Stimulated activated CD4-positive, alpha-beta T cell treated with anti-CD3 and anti-CD28 coated beads, Interleukin-12 subunit alpha, Interleukin-12 subunit beta, amount 100 ng/mL, for 48 hours (primary cell): ENCODE measurements at regions not wholly inside any gene's neighbourhood (a gene's known extent, or its start where the extent isn't known, plus 50 kb on each side); places are given as distances from the start of the nearest gene placed in this dataset.

Experiments
- DNase-seq, 3 donors: peaks; one replicate each; pipeline ENCODE4 v3.0.0-alpha.2; 2020; ENCODE audit warnings: low read depth in 2 of 3, low spot score in 1 of 3

DNA sequence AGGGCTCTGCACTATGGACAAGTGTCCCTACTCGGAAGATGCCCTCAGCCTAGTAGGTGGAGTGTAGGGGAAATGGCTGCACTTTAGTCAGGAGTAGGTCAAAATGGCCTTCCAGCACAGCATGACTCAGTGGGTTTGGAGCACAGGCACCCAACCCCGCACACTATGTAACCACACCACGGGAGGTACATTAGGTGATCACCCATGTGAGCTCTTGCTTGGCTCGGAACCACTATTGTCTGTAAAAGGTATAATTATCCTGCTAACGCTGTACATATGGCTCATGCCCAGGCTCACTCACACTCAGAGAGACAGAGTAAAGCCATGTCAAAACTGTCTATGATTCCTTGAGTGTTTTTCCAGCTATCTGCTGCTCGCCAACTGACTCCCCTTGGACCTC, 156.9 kb upstream of the DACH1 start:
- DNase-seq = no peak

GRCh38 chr13:72005455-72005854, 138.5 kb upstream of the DACH1 start:
- DNase-seq = no peak

- DNase-seq = no peak
Observed at GRCh38 chr13:72004784-72005374, 137.9 kb upstream of the DACH1 start.

DNA sequence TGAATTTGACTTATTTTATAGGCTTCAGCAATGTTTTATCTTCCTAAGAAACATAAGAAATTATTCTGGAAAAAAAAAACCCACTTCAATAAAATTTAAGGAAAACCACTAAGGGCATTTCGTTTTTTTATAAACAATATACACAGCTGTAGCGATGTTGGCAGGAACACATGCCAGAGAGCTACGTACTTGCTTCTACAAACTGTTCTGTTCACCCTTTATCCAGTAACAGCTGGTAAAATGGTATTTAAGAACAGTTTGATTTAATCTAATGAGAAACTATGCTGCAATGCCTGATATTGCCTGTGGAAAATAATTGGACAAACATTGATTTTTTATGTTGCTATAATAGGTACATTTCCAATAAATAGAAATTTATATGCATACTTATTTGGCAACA, 137.2 kb upstream of the DACH1 start:
- DNase-seq = no peak

DNA sequence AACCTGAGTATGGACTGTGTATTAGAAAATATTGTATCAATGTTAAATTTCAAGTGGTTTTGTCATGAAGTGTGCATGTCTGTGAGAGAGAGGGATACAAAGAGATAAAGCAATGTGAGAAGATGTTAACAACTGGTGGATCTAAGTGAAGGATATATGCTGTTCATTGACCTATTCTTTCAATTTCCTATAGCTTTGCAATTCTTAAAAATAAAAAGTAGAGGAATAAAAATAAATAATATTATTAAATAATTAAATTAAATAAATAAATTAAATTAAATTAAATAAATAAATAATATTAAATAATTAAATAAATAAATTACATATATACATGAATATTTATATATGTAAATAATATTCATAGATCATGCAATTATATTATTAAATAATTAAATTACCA, 131.2 kb upstream of the DACH1 start:
- DNase-seq = no peak

- no peak for DNase-seq
Observed at GRCh38 chr13:71979616-71980015, 112.6 kb upstream of the DACH1 start.

GRCh38 chr13:71977028-71977427, 110.0 kb upstream of the DACH1 start:
- no peak for DNase-seq

DNA sequence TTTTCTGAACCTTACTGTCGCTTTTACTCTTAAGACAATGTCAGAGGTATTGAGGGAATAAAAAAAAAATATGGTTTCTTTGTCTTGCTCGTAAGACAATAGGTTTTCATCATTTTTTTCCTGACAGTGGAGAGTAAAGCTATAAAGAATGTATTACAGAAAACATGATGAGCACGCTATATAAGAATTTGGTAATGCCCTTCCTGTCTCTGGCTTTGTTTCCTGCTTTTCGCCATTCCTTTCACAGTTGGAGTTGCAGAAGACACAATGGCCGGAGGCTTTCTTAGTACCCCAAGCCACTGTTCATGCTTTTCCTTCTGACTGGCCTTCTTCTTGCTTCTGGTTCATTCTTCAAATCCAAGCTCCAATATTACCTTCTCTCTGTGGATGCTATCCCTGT, 101.0 kb upstream of the DACH1 start:
- DNase-seq = no peak

- DNase-seq = no peak
Observed at GRCh38 chr13:71964491-71965100, 97.6 kb upstream of the DACH1 start.

DNA sequence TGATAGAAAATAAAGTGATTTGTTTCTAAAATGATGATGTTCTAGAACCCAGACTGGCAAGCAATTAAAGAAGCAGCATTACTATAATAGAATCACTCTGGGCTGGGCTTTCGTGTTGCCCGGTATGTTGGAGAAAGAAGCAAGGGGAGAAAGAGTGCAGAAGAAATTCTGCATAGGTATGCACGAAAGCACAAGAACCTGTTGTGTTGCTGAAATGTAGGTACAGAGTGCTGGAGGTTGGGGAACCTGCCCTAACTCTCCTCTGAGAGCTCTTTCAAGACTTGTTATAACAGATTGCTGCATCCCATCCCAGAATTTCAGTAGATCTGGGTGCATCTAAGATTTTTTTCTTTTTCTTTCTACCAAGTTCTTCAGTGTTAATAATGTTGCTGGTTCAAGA, 95.7 kb upstream of the DACH1 start:
- DNase-seq = no peak

DNA sequence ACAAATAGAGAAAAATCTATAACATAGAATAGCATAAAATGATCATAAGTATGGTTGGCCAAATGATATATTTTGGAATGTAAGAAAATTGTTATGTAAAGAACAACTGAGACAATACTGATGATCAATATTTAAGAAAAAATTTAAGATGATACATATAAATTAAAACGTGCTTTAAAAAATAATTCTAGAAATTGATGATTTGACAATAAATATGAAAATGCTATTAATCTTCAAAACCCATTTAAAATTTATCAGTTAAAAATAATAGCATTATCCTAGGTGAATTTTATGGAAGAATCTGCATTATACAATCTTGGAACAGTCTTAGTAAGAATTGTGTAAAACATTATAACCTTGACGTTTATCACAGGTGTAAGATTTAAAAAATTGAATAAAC, 95.1 kb upstream of the DACH1 start:
- DNase-seq = no peak

- no peak for DNase-seq
Observed at GRCh38 chr13:71949441-71949840, 82.4 kb upstream of the DACH1 start.

DNA sequence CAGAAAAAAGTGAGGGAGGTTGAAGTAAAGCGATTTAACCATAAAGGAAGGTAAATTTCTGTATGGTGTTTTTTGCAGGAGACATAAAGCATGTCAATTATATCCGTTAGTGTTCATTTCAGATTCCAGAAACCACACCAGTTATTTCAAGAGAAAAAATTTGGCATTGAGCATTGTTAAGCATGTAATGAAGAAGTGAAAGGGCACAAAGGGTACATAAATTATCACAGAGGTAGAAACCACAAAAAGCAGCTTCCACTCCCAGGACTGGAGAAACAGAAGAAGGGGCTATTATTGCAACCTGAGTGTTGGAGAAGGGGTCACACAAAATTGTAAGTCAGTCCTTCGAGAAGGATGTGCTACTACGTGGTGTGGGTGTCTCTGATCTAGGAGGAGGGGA, 72.2 kb upstream of the DACH1 start:
- no peak for DNase-seq

DNA sequence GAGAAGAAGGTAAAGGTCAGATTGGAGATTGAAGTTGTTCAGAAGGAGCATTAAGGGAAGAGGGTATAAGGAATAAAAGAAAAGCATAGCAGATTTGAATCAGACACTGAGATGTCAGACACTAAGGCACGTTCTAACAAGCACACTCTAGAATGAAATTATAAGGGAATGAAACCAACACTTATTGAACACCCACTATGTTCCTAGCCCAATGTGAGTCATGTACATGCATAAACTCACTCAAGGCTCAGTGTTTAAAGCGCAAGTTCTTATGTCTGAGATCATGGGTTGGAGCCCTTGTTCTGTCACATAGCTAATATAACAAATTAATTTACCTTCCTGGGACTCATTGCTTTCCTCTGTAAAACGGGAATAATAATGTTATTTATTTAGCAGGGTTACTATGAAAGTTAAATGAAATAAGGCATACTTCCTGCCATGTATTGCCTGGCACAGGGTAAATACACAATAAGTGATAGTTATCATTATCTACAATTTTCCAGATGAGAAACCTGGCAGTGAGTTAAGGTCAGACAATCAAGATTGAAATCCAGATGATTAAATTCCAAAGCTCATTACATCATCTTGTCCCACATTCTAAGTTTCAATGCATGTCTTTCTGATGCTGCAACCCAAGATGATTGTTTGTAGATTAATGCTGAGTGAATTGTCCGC, 68.3 kb upstream of the DACH1 start:
- no peak for DNase-seq

- no peak for DNase-seq
Observed at GRCh38 chr13:71924931-71925330, 57.9 kb upstream of the DACH1 start.

GRCh38 chr13:71922194-71922593, 55.2 kb upstream of the DACH1 start:
- no peak for DNase-seq
